ENCODE measurements at regions not wholly inside any gene's neighbourhood (a gene's known extent, or its start where the extent isn't known, plus 50 kb on each side); places are given as distances from the start of the nearest gene placed in this dataset.

DNA sequence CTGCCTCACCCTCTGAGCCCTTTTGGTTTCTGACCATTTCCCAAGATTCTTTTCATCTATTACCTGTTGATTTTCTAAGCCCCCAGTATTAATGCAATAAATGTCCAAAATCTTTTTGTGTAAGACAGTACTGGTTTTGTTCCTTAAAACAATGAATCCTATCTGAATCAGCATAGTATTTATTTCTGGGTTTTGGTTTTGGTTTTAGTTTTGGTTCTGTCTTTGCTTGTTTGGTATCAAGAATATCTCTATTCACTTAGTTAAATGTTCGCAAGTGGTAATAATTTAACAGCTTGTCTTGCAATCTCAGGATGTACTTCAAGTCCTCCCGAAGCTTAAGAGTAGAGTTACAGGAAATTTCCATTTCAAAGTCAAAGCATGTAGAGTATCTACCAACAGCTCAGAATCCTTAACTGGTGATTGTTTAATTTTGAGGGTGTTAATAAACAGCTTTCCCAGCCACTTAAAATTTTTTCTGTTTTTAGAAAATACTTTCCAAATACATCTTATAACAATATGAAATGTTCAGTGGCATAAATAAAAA, 67.7 kb upstream of the NEDD4L start:
- ChIA-PET CTCF (interaction anchor here (1.4 to 2.2 kb wide), 2 partner anchors 94 to 146 kb away, joined by 3 to 7 read pairs; no protein-coding TSS in a partner anchor), POLR2A (no interaction called here)
- 85% methylated on average over 2 of the region's 2 CpGs for WGBS (ENCODE audit: low lambda C conversion rate)
- Histone ChIP-seq H3K27me3 (ENCODE audit: insufficient read depth) (no peaks in the 10 kb centered on the region), H2AFZ (ENCODE audit: low read depth) (no peak overlapping the region), H3K4me3 (ENCODE audit: low read depth in 2 of 2, low read length in 1 of 2) (no peak overlapping the region), H3K4me1 (ENCODE audit: control insufficient read depth in 1 of 2, insufficient read depth in 2 of 2, low read depth in 1 of 2, low read length in 1 of 2) (no peaks in the 10 kb centered on the region; a peak in 1 of 4 replicates), H3K4me2 (no peak overlapping the region), H3K27ac (ENCODE audit: low read depth in 2 of 2, low read length in 1 of 2) (no peak overlapping the region), H3K9ac (no peak overlapping the region), H3K36me3 (replicated peaks in 1 of 2; ENCODE audit: control insufficient read depth in 1 of 2, insufficient read depth in 2 of 2, low read length in 1 of 2) (no peaks in the 10 kb centered on the region), H3K9me3 (no peaks in the 10 kb centered on the region), H3F3A (replicated peaks; ENCODE audit: insufficient read depth) (no peaks in the 10 kb centered on the region), H3K9me2 (no peaks in the 10 kb centered on the region), H3K79me2 (ENCODE audit: insufficient read depth) (no peaks in the 10 kb centered on the region), H4K20me1 (ENCODE audit: insufficient read depth) (no peaks in the 10 kb centered on the region)
- DNase-seq = no peak
- TF ChIP-seq, protein P1, sequence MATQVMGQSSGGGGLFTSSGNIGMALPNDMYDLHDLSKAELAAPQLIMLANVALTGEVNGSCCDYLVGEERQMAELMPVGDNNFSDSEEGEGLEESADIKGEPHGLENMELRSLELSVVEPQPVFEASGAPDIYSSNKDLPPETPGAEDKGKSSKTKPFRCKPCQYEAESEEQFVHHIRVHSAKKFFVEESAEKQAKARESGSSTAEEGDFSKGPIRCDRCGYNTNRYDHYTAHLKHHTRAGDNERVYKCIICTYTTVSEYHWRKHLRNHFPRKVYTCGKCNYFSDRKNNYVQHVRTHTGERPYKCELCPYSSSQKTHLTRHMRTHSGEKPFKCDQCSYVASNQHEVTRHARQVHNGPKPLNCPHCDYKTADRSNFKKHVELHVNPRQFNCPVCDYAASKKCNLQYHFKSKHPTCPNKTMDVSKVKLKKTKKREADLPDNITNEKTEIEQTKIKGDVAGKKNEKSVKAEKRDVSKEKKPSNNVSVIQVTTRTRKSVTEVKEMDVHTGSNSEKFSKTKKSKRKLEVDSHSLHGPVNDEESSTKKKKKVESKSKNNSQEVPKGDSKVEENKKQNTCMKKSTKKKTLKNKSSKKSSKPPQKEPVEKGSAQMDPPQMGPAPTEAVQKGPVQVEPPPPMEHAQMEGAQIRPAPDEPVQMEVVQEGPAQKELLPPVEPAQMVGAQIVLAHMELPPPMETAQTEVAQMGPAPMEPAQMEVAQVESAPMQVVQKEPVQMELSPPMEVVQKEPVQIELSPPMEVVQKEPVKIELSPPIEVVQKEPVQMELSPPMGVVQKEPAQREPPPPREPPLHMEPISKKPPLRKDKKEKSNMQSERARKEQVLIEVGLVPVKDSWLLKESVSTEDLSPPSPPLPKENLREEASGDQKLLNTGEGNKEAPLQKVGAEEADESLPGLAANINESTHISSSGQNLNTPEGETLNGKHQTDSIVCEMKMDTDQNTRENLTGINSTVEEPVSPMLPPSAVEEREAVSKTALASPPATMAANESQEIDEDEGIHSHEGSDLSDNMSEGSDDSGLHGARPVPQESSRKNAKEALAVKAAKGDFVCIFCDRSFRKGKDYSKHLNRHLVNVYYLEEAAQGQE (IDR thresholded peaks at IDR 0.05; ENCODE audit: low read depth, low read length) = no peak
- TF ChIP-seq GATA2 (CRISPR knock-in tag; IDR thresholded peaks at IDR 0.05) (no peak), RAD21 (IDR thresholded peaks at IDR 0.05; ENCODE audit: low read length) (no peak), EZH2phosphoT487 (IDR thresholded peaks at IDR 0.05; ENCODE audit: borderline replicate concordance, low read depth) (no peak), MEF2A (IDR thresholded peaks at IDR 0.05; ENCODE audit: borderline replicate concordance, low read depth) (no peak), ELF1 (IDR thresholded peaks at IDR 0.05) (no peak), RCOR1 (IDR thresholded peaks at IDR 0.05; ENCODE audit: low read length) (no peak)
- TF ChIP-seq, protein P2, sequence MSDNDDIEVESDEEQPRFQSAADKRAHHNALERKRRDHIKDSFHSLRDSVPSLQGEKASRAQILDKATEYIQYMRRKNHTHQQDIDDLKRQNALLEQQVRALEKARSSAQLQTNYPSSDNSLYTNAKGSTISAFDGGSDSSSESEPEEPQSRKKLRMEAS (IDR thresholded peaks at IDR 0.05; ENCODE audit: low read depth) = no peak
- TF ChIP-seq, protein P3, sequence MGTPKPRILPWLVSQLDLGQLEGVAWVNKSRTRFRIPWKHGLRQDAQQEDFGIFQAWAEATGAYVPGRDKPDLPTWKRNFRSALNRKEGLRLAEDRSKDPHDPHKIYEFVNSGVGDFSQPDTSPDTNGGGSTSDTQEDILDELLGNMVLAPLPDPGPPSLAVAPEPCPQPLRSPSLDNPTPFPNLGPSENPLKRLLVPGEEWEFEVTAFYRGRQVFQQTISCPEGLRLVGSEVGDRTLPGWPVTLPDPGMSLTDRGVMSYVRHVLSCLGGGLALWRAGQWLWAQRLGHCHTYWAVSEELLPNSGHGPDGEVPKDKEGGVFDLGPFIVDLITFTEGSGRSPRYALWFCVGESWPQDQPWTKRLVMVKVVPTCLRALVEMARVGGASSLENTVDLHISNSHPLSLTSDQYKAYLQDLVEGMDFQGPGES (IDR thresholded peaks at IDR 0.05; ENCODE audit: low read depth, low read length) = no peak

DNA sequence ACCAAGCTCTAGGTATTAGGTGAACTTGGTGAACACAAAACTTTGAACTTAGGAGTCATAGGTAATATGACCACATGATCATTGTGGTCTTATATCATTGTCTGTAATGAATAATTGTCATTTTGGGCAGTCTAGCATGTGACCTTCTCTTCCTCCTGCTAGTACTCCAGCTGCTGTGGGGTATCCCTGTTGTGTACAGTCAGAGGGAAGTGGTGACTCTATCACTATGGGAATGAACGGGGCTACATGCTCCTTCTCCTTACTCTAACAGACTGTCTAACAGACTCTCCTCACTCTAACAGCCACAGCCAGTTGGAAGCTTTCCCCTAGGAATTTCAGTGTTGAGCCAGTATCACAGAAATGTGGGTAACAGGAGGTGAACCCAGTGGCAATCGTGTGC, 68.2 kb upstream of the NEDD4L start:
- H3K4me1 ChIP-seq (ENCODE audit: control insufficient read depth in 1 of 2, insufficient read depth in 2 of 2, low read depth in 1 of 2, low read length in 1 of 2) = no peaks in the 10 kb centered on the region; a peak in 1 of 4 replicates
- no peak overlapping the region for H3K4me2 ChIP-seq
- 59% methylated on average over 2 of the region's 2 CpGs for WGBS (ENCODE audit: low lambda C conversion rate)
- no peak overlapping the region for H2AFZ ChIP-seq (ENCODE audit: low read depth)
- TF ChIP-seq GABPA (IDR thresholded peaks at IDR 0.05; ENCODE audit: low read depth) = no peak
- H3K36me3 ChIP-seq (replicated peaks in 1 of 2; ENCODE audit: control insufficient read depth in 1 of 2, insufficient read depth in 2 of 2, low read length in 1 of 2) = no peaks in the 10 kb centered on the region
- no peaks in the 10 kb centered on the region for H3K27me3 ChIP-seq (ENCODE audit: insufficient read depth)
- DNase-seq = no peak
- no peaks in the 10 kb centered on the region for H3K79me2 ChIP-seq (ENCODE audit: insufficient read depth)
- CTCF ChIA-PET = interaction anchor here (1.4 to 2.2 kb wide), 2 partner anchors 94 to 146 kb away, joined by 3 to 7 read pairs; no protein-coding TSS in a partner anchor
- H4K20me1 ChIP-seq (ENCODE audit: insufficient read depth) = no peaks in the 10 kb centered on the region
- no peaks in the 10 kb centered on the region for H3K9me3 ChIP-seq
- POLR2A ChIA-PET = no interaction called here
- no peak overlapping the region for H3K9ac ChIP-seq
- H3K27ac ChIP-seq (ENCODE audit: low read depth in 2 of 2, low read length in 1 of 2) = no peak overlapping the region
- H3K9me2 ChIP-seq = no peaks in the 10 kb centered on the region
- no peak overlapping the region for H3K4me3 ChIP-seq (ENCODE audit: low read depth in 2 of 2, low read length in 1 of 2)
- H3F3A ChIP-seq (replicated peaks; ENCODE audit: insufficient read depth) = no peaks in the 10 kb centered on the region
